GM19351 (cell line): ENCODE measurements at regions not wholly inside any gene's neighbourhood (a gene's known extent, or its start where the extent isn't known, plus 50 kb on each side); places are given as distances from the start of the nearest gene placed in this dataset.
"Not testable (repeated sequence)": the region's sequence is repeated elsewhere in the genome, so short reads cannot be mapped to it uniquely, and the experiment has no call there.

ENCODE experiments used
- ATAC-seq: cut with Tn5 transposase; IDR thresholded peaks from one replicate; pipeline ENCODE4 v1.9.1; 2021; ENCODE audit warnings: mild to moderate bottlenecking, moderate library complexity; ENCODE audit not compliant: unreplicated experiment

DNA sequence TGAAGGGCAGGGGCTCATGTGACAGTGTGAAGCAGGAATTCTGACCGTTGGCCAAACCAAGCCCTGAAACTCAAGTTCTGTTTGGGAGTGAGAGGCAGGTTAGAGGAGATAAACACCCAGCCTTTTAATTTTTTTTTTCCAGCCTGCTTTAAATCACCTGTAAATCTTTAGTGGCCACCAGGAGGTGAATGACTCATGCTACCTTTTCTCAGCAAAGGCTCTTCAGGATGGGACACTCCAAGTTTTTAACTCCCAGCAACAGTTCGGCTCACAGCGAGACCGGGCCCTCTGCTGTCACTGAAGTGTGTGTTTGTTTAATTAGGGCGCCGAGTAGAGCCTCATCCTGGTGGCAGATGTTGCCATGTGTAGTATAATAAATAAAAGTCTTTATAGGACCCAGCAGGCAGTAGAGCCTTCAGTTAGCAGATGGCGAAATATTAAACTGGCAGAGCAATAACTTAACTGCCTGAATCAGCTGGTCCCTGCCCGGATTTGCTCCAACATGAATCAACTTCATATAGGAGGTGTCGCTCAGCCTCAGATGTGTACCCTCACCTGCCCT, 180.3 kb downstream of the NPIPA7 start:
- ATAC-seq, result not testable (repeated sequence)

DNA sequence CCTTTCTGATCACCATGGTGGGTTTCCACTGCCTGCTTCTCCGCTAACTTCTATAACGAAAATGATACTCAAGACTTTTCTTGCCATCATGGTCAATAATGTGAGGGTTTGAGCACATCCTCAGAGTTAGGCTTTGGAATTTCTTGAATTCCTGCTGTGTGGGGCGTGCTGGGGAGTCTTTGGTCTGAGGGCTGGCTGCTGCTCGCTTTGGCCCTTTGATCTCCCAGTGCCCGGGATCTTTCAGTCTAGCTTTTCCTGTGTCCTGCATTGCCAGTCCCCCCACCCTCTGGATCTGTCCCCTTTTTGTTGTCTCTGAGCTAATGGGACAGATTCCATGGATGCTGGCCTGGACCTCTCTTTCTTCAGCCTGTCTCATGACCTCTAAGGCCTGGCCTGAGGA, 182.6 kb downstream of the NPIPA7 start:
- not testable (repeated sequence) for ATAC-seq

DNA sequence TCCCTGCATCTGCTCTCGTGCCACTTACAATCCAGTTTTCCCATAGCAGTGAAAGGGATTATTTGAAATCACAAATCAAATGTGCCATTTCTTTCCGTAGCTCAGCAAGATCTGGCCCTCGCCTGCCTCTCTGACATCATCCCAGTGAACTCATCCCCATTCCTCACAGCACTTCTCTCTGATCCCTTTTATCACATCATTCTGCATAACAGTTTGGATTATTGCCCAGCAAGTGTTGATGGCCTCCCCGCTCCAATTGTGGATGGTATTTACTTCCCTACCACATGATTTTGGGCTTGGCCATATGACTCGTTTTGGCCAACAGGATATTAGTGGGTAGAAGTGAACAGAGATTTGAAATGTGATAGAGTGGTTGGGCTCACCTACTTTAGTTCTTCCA, 185.0 kb downstream of the NPIPA7 start:
- ATAC-seq, result not testable (repeated sequence)

DNA sequence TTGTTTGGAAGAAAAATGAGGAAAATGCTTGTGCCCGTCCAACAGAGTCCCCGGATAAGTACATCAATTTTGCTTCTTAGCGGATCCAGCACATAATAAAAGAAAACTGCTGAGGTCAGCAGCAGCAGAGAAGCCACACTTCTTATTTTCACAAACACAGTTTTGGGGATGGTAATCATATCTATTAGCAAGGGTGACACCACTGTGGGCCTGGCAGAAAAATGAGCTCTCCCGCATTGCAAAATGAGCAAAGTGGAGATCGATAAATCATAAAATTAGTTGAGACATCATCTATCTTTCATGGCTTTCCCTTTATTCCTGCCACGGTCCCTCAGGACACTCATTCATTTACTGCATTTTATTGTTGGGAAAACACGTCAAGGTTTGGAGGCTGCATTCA, 186.4 kb downstream of the NPIPA7 start:
- not testable (repeated sequence) for ATAC-seq

DNA sequence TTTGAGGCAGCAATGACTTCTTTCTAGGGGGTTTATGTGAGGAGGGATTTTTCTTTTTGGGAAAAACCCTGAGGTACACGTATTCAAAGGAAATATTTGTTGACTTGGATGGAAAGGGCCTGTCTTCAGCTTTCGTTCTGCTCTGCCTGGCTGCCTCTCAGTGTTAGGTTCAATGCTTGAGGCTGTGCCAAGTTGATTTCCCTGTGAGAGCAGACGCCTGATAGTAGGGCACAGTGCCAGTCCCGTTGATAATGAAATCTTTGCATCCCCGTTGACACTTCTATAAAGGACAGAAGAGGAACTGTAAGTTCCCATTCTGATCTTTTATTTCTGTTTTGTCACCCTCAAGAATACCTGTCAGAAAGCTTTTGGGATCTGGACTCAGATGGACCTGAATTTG, 191.1 kb downstream of the NPIPA7 start:
- not testable (repeated sequence) for ATAC-seq

DNA sequence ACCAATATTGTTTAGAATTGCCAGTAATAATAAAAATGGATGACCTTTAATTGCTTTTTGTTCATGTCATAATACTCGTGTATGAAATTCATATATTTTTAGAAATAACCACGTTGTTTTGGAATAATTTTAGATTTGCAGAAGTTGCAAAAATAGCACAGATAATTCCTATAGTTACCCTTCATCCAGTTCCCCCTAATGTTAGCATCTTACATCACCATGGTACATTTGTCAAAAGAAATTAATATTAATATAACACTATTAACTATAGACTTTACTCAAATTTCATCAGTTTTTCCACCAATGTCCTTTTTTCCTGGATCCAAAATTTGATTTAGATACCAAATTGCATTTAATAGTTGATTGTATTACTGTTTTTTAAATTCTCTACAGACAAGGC, 191.9 kb downstream of the NPIPA7 start:
- not testable (repeated sequence) for ATAC-seq

DNA sequence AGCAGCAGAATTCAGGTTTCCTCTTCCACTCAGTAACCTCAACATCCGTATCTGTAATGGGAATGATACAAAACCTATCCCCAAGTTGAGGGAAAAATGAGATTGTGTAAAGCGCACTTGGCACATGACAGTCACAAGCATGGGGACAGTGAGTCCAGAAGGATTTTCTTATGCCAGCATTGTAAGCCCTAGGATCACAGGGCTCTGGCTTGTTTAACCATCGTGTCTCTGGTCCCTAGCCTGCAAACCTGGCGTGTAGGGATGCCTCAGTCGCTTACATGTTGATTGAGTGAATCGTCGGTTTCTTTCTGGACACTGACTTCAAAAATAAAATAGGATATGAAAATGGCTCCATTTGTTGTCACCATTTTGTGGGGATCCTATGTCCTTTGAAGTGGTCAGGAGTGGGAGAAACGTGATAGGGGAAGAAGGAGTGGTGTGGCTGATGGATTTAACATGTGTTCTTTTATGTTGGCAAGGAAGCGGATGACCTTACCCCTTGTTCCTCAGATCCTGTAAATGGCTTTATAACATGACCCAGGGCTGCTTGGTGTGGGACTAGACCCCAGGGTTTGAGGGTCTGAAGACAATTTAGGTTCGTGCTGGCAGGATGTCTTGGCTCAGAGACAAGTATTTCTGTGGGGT, 193.3 kb downstream of the NPIPA7 start:
- not testable (repeated sequence) for ATAC-seq

DNA sequence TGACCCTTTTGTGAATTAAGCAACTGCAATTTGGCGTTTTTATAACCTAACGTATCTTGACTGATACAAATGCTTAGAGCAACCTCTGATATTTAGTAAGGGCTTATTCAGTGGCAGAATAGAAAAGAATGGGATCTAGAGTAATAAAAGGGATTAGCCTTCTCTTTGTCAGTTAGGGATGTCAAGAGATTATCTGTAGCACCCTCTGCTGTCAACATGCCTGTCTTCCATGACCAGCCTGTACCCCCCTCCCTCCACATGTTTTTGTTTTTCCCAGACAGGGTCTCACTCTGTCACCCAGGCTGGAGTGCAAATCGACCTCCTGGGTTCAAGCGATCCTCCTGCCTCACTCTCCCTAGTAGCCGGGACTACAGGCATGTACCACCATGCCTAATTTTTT, 198.1 kb downstream of the NPIPA7 start:
- not testable (repeated sequence) for ATAC-seq

DNA sequence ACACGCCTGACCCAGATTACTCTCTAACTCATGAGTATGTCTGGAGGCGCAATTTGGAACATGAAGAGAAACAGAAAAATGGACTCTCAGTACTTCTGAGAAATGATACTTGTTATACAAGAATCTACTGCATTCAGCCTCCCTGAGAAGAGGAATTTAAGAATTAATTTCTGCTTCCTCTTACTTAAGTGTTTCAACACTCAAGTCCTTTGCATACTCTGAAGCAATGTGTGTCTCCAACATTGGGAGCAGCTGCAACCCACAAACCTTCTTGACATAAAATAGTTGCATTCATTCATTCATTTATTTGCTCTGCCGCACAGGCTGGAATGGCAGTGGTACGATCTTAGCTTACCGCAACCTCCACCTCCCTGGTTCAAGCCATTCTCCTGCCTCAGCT, 199.8 kb downstream of the NPIPA7 start:
- no peak for ATAC-seq

DNA sequence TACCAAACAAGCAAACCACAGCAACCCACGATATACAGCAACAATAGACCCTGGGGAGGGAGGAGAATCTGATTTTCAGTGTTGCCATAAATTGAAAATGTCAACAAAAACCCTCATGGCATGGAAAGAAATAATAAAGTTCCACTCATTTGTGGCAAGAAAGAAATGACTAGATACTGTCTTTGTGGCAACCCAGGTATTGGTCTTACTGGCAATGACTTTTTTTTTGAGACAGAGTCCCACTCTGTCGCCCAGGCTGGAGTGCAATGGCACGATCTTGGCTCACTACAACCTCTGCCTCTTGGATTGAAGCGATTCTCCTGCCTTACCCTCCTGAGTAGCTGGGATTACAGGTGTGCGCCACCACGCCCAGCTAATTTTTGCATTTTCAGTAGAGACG, 204.0 kb downstream of the NPIPA7 start:
- not testable (repeated sequence) for ATAC-seq

DNA sequence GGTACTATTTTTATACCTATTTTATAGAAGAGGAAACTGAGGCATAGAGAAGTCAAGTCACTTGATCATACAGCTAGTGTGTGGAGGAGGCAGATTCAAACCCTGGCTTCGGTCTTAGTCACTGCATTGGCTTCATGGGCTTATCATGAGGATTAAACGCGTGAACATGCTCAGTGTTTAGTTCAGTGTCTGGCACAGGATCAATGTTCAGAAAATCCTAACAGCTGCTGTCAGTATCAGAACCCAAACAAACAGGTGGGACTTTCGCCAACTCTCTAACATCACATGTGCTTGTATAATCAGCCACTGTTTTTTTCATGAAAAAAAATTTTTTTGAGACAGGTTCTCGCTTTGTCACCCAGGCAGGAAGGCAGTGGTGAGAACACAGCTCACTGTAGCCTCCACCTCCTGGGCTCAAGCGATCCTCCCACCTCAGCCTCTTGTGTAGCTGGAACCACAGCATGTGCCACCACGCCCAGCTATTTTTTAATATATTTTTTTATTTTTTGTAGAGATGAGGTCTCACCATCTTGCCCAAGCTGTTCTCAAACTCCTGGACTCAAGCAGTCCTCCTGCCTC, 207.2 kb downstream of the NPIPA7 start:
- not testable (repeated sequence) for ATAC-seq

DNA sequence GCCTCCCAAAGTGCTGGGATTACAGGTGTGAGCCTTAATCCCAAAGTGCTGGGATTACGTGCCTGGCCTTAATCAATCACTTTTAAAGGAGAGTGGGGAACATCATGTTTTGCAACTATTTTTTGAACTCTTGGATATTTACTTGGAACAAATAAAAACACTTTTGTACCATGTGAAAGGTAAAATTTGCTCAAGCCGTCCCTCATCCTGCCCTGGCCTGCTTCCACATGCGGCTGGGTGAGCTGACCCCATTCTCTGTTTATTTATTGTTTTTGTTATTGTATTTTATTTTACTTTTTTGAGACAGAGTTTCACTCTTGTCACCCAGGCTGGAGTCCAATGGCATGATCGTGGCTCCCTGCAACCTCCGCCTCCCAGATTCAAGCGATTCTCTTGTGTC, 208.0 kb downstream of the NPIPA7 start:
- not testable (repeated sequence) for ATAC-seq

DNA sequence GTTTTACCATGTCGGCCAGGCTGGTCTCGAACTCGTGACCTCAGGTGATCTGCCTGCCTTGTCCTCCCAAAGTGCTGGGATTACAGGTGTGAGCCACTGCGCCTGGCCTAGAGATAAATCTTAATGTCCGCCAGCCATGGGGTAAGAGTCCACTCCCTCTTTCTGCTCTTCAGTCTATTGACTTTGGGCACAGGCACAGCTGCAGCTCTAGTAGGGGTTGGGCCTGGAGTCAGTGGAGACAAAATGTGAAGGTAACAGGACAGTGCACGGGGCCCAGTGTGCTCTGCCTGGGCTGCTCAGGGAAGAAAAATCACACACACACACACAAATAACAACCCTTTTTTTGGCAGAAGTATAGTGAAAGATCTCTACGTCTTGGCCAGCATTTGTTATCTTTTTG, 209.5 kb downstream of the NPIPA7 start:
- ATAC-seq, result not testable (repeated sequence)

DNA sequence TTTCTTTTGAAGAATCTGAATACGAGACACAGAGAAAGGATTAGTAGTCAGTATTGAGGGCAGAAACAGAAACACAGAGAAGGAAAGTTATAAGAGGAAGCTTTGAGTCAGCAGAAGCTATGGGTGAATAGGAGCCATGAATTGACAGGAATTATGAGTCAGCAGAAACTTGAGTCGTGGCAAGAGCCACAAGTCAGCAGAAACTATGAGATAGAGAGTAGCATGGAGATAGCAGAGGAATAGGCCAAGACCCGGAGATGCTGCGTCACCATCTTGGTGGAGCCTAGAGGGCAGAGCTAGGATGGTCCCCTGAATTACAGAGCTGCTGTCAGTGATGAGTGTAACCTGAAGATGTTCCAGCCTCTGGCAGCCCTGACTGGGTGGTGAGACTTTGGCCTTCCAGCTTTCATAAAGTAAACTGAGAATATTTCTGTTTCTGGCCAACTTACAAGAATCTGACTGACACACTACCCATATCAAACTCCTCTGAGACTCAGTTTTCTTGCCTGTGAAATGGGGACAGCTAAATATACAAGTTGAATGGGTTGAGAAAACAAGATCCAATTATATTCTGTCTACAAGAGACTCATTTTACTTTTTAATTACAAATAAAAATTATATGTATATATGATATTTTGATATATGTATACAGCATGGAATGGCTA, 211.8 kb downstream of the NPIPA7 start:
- ATAC-seq, result not testable (repeated sequence)

DNA sequence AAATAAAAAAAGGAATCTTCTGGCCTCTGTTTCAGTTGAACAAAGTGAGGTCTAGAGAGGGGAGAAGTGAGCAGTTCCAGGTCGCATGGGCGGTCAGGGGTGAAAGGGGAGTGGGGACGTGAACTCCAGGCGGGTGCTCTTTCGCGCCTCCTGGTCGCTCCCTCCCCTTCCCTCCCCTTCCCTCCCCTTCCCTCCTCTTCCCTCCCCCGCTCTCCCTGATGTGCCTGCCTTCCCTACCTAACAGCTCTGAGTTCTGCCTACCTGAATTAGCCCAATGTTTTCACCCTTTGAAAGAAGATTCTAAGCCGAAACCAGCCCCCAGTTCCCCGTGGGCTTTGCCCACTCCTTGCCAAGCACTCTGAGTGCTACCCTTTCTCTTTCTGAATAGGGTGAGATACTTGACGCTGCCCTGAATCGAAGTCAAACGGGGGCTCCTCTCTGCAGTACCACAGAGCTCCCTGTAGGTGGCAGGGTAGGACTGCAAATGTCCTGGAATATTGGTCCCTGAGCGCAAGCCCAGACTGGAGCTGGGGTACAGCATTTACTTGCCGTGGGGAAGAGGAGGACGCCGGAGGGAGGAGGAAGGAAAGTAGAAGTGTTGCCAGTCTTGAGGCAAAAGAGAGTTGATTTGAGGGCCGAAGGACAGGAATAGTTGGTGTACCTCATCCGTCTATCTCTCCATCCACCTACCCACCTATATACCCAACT, 214.4 kb downstream of the NPIPA7 start:
- ATAC-seq, result peak; percentile 67

DNA sequence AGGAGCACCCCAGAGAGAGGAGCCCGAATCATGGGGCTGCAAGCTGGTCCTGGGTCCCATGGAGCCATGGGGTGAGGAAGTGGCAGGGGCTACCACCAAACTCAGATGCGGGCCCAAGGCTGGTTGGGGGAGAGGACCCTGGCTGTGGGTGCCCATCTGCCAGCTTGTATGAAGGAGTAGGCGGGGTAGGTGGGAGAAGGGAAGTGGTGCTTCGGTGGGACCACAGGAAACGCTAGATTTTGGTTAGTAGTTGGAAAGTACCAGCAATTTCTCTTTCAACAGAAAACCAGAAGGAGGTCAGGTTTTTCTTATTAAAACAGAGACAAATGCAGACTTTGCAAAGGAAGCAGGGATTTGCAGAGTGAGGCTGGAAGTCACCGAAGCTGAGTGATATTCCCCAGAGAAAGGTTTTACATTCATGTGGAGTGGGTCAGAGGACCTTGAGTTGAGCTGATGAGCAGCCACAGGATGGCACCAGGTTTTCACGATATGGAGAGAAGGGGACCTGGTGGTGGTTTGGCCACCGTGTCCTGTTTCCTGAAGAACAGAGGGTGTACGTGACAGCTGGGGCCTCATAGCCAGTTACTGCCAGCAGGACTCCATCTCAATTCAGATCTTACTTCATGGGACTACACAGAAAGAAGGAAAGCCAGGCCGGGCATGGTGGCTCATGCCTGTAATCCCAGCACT, 216.2 kb downstream of the NPIPA7 start:
- ATAC-seq, result peak; percentile 33

DNA sequence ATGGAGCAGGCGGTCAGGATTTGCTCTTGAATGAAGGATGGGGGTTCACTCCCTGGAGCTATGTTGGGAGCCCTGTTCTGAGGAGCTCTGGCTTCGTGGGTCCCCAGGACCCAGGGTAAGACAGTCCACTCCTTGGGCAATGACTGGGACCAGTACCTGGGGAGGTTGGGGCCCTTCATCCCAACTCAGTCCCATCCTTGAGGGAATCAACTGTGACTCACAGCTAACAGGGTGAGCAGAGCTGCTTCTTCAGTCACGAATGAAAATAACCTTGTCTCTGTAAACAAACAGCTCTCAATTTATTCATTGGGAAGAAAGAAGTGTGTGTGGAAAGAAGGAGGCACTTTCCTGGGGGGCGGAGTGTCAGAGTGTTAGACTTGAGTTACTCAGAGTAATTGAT, 222.3 kb downstream of the NPIPA7 start:
- ATAC-seq, result not testable (repeated sequence)

DNA sequence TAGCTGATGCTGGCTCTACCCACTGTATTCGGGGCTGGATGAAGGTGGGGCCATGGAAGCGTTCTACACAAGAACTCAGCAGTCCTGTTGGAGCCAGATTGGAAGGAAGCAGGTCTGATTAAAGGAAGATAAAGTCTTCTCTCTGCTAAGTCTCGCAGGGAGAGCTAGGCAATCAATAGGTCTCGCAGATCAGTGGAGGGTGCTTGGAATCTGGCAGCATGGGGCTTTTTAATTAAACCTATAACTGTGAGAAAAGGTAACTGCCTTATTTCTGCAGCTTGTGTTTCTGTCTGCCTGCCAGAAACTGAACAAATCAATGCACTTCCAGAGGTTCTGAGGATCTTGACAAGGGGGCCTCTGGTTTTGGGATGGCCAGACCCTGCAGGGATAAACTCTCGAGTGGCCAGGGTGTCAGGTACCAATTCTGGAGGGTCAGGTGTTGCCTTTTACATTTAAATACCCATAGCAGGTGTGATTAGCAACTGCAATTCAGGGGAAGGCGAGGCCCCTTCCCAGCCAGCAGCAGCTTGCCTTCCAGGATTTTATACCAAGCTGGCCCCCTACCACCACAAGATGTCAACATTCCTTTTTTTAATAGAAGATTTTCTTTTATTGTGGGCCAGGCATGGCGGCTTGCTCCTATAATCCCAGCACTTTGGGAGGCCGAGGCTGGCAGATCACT, 228.6 kb downstream of the NPIPA7 start:
- not testable (repeated sequence) for ATAC-seq

DNA sequence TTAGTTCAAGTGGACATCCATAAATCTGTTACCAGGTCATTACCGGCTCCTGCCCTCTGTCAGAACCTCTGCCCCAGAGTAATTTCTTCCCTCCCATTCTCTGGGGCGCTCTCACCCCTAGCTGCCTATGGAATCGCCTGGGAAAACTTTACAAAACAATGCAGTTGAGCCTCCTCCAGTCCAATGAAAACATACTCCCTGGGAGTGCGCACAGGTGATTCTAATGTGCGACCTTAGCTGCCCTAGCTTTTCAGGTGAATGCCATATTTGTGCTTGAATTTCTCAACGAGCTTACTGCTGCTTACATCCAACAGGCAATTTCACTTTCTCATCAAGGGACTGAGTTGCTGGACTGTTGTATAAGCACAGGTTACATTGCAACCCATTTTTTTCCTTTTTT, 230.7 kb downstream of the NPIPA7 start:
- ATAC-seq, result not testable (repeated sequence)

DNA sequence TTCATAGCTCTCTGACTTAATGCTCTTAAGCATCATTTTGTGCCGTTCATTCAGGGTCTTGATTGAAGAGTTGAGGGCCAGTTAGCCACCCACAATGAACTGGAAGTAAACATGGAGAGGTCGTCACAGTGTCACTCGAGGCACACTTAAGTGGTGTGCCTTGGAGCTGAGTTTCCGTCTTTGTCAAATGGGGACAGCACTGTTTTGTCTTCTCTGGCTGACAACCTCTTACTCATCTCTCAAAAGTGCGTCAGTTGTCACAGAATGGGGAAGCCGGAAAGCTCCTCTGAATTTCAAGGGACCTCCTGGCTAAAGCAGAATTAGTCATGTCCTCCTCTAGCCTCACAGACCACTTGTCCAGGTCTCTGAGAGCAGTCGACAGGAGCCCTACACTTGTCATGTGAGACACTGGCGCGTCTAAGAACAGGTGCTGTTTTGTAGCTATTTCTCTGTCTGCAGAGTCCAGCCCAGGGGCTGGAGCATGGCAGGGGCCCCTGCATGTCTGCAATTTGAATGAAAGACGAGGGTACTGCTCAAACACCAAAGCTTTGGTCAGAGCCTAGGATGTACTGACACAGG, 231.5 kb downstream of the NPIPA7 start:
- not testable (repeated sequence) for ATAC-seq
